ENCODE measurements at regions not wholly inside any gene's neighbourhood (a gene's known extent, or its start where the extent isn't known, plus 50 kb on each side); places are given as distances from the start of the nearest gene placed in this dataset.

GRCh38 chr2:20914771-20915170 is 91.9 kb upstream of the LDAH start:
- H3K36me3 ChIP-seq (ENCODE audit: control insufficient read depth, insufficient read depth, low read length), result no peaks in the 10 kb centered on the region
- TF ChIP-seq CTCF (IDR thresholded peaks at IDR 0.05; ENCODE audit: insufficient read depth, low read depth, low read length), result no peak
- no peak overlapping the region for H3K4me3 ChIP-seq (ENCODE audit: low read depth, low read length)
- no peaks in the 10 kb centered on the region for H3K27me3 ChIP-seq (ENCODE audit: control insufficient read depth, insufficient read depth, low read length)
- POLR2A ChIA-PET, result no interaction called here
- no peak for DNase-seq (ENCODE audit: low read depth)
- CTCF ChIA-PET, result interaction anchor here (3.4 kb wide), 1 partner anchor 254 kb away, joined by 22 read pairs; no protein-coding TSS in a partner anchor

- Histone ChIP-seq H3K27me3 (ENCODE audit: control insufficient read depth, insufficient read depth, low read length) (no peaks in the 10 kb centered on the region), H3K36me3 (ENCODE audit: control insufficient read depth, insufficient read depth, low read length) (no peaks in the 10 kb centered on the region), H3K4me3 (ENCODE audit: low read depth, low read length) (no peak overlapping the region)
- DNase-seq (ENCODE audit: low read depth), result no peak
- no peak for TF ChIP-seq CTCF (IDR thresholded peaks at IDR 0.05; ENCODE audit: insufficient read depth, low read depth, low read length)
- CTCF ChIA-PET, result interaction anchor here (0.9 to 3.4 kb wide), 2 partner anchors 231 to 253 kb away, joined by 3 to 22 read pairs; no protein-coding TSS in a partner anchor
- POLR2A ChIA-PET, result no interaction called here
These were observed 91.2 kb upstream of the LDAH start for GRCh38 chr2:20914087-20914486.

- Histone ChIP-seq H3K4me3 (ENCODE audit: low read depth, low read length) (no peak overlapping the region), H3K27me3 (ENCODE audit: control insufficient read depth, insufficient read depth, low read length) (no peaks in the 10 kb centered on the region), H3K36me3 (ENCODE audit: control insufficient read depth, insufficient read depth, low read length) (no peaks in the 10 kb centered on the region)
- TF ChIP-seq CTCF (IDR thresholded peaks at IDR 0.05; ENCODE audit: insufficient read depth, low read depth, low read length), result no peak
- CTCF ChIA-PET, result interaction anchor here (0.9 kb wide), 2 partner anchors 11 to 231 kb away, joined by 3 read pairs; no protein-coding TSS in a partner anchor
- POLR2A ChIA-PET, result no interaction called here
- DNase-seq (ENCODE audit: low read depth), result no peak
These were observed 90.6 kb upstream of the LDAH start for GRCh38 chr2:20913491-20913890.

GRCh38 chr2:20900052-20900636 is 77.2 kb upstream of the LDAH start:
- Histone ChIP-seq H3K4me3 (ENCODE audit: low read depth, low read length) (no peak overlapping the region), H3K36me3 (ENCODE audit: control insufficient read depth, insufficient read depth, low read length) (no peaks in the 10 kb centered on the region), H3K27me3 (ENCODE audit: control insufficient read depth, insufficient read depth, low read length) (no peaks in the 10 kb centered on the region)
- ChIA-PET CTCF (no interaction called here), POLR2A (no interaction called here)
- no peak for DNase-seq (ENCODE audit: low read depth)
- no peak for TF ChIP-seq CTCF (IDR thresholded peaks at IDR 0.05; ENCODE audit: insufficient read depth, low read depth, low read length)

GRCh38 chr2:20897874-20898453 is 75.1 kb upstream of the LDAH start:
- CTCF ChIA-PET, result no interaction called here
- no peaks in the 10 kb centered on the region for H3K27me3 ChIP-seq (ENCODE audit: control insufficient read depth, insufficient read depth, low read length)
- TF ChIP-seq CTCF (IDR thresholded peaks at IDR 0.05; ENCODE audit: insufficient read depth, low read depth, low read length), result no peak
- H3K36me3 ChIP-seq (ENCODE audit: control insufficient read depth, insufficient read depth, low read length), result no peaks in the 10 kb centered on the region
- POLR2A ChIA-PET, result no interaction called here
- H3K4me3 ChIP-seq (ENCODE audit: low read depth, low read length), result no peak overlapping the region
- no peak for DNase-seq (ENCODE audit: low read depth)

All from BJ (cell line).